Neuronal stem cell (in vitro differentiated cells): ENCODE measurements at regions not wholly inside any gene's neighbourhood (a gene's known extent, or its start where the extent isn't known, plus 50 kb on each side); places are given as distances from the start of the nearest gene placed in this dataset.

Experiments used
- DNase-seq: peaks from one replicate; pipeline ENCODE4 v3.0.0-alpha.2; 2013; ENCODE audit warnings: low spot score
- H2AFZ ChIP-seq: one replicate; pipeline ENCODE4 v1.6.1; 2013; ENCODE audit warnings: mild to moderate bottlenecking, low read length, inconsistent platforms
- H2AK5ac ChIP-seq: 2 replicates; pipeline ENCODE4 v1.6.1; 2013; ENCODE audit warnings: low read depth, mild to moderate bottlenecking, inconsistent platforms, low read length, moderate library complexity, mixed read lengths
- H2BK120ac ChIP-seq: 2 replicates; pipeline ENCODE4 v1.6.1; 2013; ENCODE audit warnings: low read depth, mild to moderate bottlenecking, inconsistent platforms, low read length, moderate library complexity, mixed read lengths
- H2BK12ac ChIP-seq: one replicate; pipeline ENCODE4 v1.6.1; 2013; ENCODE audit warnings: low read length, inconsistent platforms
- H2BK15ac ChIP-seq: 2 replicates; pipeline ENCODE4 v1.6.1; 2013; ENCODE audit warnings: mild to moderate bottlenecking, low read length, inconsistent platforms, mixed read lengths
- H2BK5ac ChIP-seq: one replicate; pipeline ENCODE4 v1.6.1; 2013; ENCODE audit warnings: inconsistent platforms, mild to moderate bottlenecking, low read length, moderate library complexity
- H3K14ac ChIP-seq: one replicate; pipeline ENCODE4 v1.6.1; 2013; ENCODE audit warnings: low read length, inconsistent platforms
- H3K18ac ChIP-seq: 2 replicates; pipeline ENCODE4 v1.6.1; 2013; ENCODE audit warnings: low read length, inconsistent platforms
- H3K23ac ChIP-seq: 2 replicates; pipeline ENCODE4 v1.6.1; 2013; ENCODE audit warnings: low read depth, mild to moderate bottlenecking, mixed read lengths, low read length, inconsistent platforms; ENCODE audit not compliant: poor library complexity
- H3K27ac ChIP-seq: replicated peaks from 3 replicates; pipeline ENCODE4 v1.5.1; 2013; ENCODE audit warnings: low read length, inconsistent platforms
- H3K27me3 ChIP-seq, 3 experiments: 2 replicates each; pipeline ENCODE4 v1.6.1; 2013; ENCODE audit warnings: low read length in 3 of 3, mild to moderate bottlenecking in 2 of 3, inconsistent platforms in 1 of 3, low read depth in 1 of 3, mixed read lengths in 1 of 3, moderate library complexity in 1 of 3; ENCODE audit not compliant: control insufficient read depth in 3 of 3, insufficient read depth in 3 of 3
- H3K36me3 ChIP-seq, 2 donors: replicated peaks in 1 of 2; 2 replicates each; pipeline ENCODE4 v1.6.1; 2013; ENCODE audit warnings: low read length in 2 of 2; ENCODE audit not compliant: control insufficient read depth in 2 of 2, insufficient read depth in 2 of 2
- H3K4ac ChIP-seq: 2 replicates; pipeline ENCODE4 v1.6.1; 2013; ENCODE audit warnings: inconsistent platforms, mild to moderate bottlenecking, low read length, moderate library complexity
- H3K4me1 ChIP-seq, 2 donors: 1 replicate in 1 of 2; 2 replicates in 1 of 2; pipeline ENCODE4 v1.6.1; 2013; ENCODE audit warnings: low read length in 2 of 2, low read depth in 1 of 2; ENCODE audit not compliant: control insufficient read depth in 2 of 2, insufficient read depth in 1 of 2
- H3K4me2 ChIP-seq: one replicate; pipeline ENCODE4 v1.6.1; 2013; ENCODE audit warnings: mild to moderate bottlenecking, low read length, inconsistent platforms; ENCODE audit not compliant: insufficient read depth, poor library complexity, severe bottlenecking
- H3K4me3 ChIP-seq, 2 donors: 2 replicates each; pipeline ENCODE4 v1.5.1; 2013; ENCODE audit warnings: low read length in 2 of 2, mild to moderate bottlenecking in 2 of 2, inconsistent platforms in 1 of 2, moderate library complexity in 1 of 2
- H3K79me1 ChIP-seq: one replicate; pipeline ENCODE4 v1.6.1; 2013; ENCODE audit warnings: low read depth, mild to moderate bottlenecking, inconsistent platforms, low read length, moderate library complexity
- H3K9ac ChIP-seq: one replicate; pipeline ENCODE4 v1.6.1; 2013; ENCODE audit warnings: mild to moderate bottlenecking, low read depth, low read length, inconsistent platforms; ENCODE audit not compliant: poor library complexity
- H3K9me3 ChIP-seq, 2 donors: replicated peaks in 1 of 2; 2 replicates each; pipeline versions ENCODE3 to v1.6.1; 2013; ENCODE audit warnings: low read length in 2 of 2, mild to moderate bottlenecking in 2 of 2, inconsistent platforms in 1 of 2, low read depth in 1 of 2, mixed read lengths in 1 of 2, moderate library complexity in 1 of 2; ENCODE audit not compliant: control insufficient read depth in 2 of 2, insufficient read depth in 1 of 2
- H4K8ac ChIP-seq: one replicate; pipeline ENCODE4 v1.6.1; 2013; ENCODE audit warnings: low read depth, mild to moderate bottlenecking, inconsistent platforms, low read length, moderate library complexity
- H4K91ac ChIP-seq: one replicate; pipeline ENCODE4 v1.6.1; 2013; ENCODE audit warnings: low read length, low read depth, mild to moderate bottlenecking, inconsistent platforms; ENCODE audit not compliant: poor library complexity
- WGBS, 2 donors: extraction: QIAGEN DNeasy Blood & Tissue Kit; methylation state at CpG; one replicate each; pipeline ENCODE4 v1.1.7; 2013; ENCODE audit warnings: missing lambda C conversion rate in 2 of 2, mixed read lengths in 1 of 2; ENCODE audit not compliant: insufficient read length in 2 of 2, insufficient replicate concordance in 1 of 2; ENCODE audit errors: extremely low coverage in 2 of 2; 5-methylcytosine and 5-hydroxymethylcytosine counted together

GRCh38 chr2:119085613-119086012 is 72.9 kb downstream of the C1QL2 start:
- H2AK5ac ChIP-seq = no peak overlapping the region
- no peaks in the 10 kb centered on the region for H3K79me1 ChIP-seq
- no peak overlapping the region for H3K4me3 ChIP-seq
- H4K91ac ChIP-seq = no peak overlapping the region
- H3K4ac ChIP-seq = no peak overlapping the region
- no peaks in the 10 kb centered on the region for H3K36me3 ChIP-seq
- H3K4me2 ChIP-seq = no peak overlapping the region
- no peak for DNase-seq
- H3K4me1 ChIP-seq = peaks cover 0 to 2% of the 10 kb centered on the region in 2 donors
- no peak overlapping the region for H2BK15ac ChIP-seq
- H4K8ac ChIP-seq = no peak overlapping the region
- no peak overlapping the region for H3K18ac ChIP-seq
- peaks cover 0 to 2% of the 10 kb centered on the region in 2 donors for H3K9me3 ChIP-seq
- H3K9ac ChIP-seq = no peak overlapping the region
- no peak overlapping the region for H3K27ac ChIP-seq
- H3K27me3 ChIP-seq = no peaks in the 10 kb centered on the region
- H3K23ac ChIP-seq = no peak overlapping the region
- H2BK5ac ChIP-seq = no peak overlapping the region
- no CpG with 5 or more reads among the region's 6 CpGs for WGBS, 2 donors
- no peak overlapping the region for H2BK12ac ChIP-seq
- no peak overlapping the region for H2AFZ ChIP-seq
- no peak overlapping the region for H2BK120ac ChIP-seq
- H3K14ac ChIP-seq = no peak overlapping the region

DNA sequence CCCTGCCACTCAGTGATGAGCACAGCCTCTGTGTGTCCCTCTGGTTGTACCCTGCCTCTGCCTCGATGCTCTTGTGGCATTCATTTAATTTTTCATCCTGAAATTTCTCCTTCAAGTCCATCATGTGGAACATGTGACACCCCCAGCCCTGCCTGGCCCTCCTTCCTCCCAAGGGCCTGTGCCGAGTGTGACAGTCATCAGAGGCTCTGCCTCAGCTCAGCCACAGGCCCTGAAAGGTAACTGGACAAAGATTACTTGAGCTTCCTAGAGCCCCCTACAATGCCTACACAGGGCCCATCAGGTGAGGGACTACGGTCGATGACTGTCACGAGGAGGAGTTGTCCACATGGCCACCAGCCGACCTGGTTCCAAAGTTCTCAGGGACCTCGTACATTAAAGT is 75.1 kb downstream of the C1QL2 start:
- no peak overlapping the region for H3K4me2 ChIP-seq
- no peak overlapping the region for H3K4ac ChIP-seq
- H2BK15ac ChIP-seq = no peak overlapping the region
- no CpG with 5 or more reads among the region's 7 CpGs for WGBS, 2 donors
- H3K36me3 ChIP-seq = no peaks in the 10 kb centered on the region
- H2BK120ac ChIP-seq = no peak overlapping the region
- H4K8ac ChIP-seq = no peak overlapping the region
- no peak overlapping the region for H4K91ac ChIP-seq
- no peak overlapping the region for H3K14ac ChIP-seq
- H2AK5ac ChIP-seq = no peak overlapping the region
- H3K4me3 ChIP-seq = no peak overlapping the region
- no peak overlapping the region for H2BK12ac ChIP-seq
- no peak overlapping the region for H2AFZ ChIP-seq
- H3K9ac ChIP-seq = no peak overlapping the region
- H3K4me1 ChIP-seq = peaks cover 0 to 4% of the 10 kb centered on the region in 2 donors
- DNase-seq = no peak
- peaks cover 0 to 2% of the 10 kb centered on the region in 2 donors for H3K9me3 ChIP-seq
- no peak overlapping the region for H3K27ac ChIP-seq
- no peak overlapping the region for H2BK5ac ChIP-seq
- no peak overlapping the region for H3K23ac ChIP-seq
- H3K18ac ChIP-seq = no peak overlapping the region
- no peaks in the 10 kb centered on the region for H3K27me3 ChIP-seq
- H3K79me1 ChIP-seq = no peaks in the 10 kb centered on the region

DNA sequence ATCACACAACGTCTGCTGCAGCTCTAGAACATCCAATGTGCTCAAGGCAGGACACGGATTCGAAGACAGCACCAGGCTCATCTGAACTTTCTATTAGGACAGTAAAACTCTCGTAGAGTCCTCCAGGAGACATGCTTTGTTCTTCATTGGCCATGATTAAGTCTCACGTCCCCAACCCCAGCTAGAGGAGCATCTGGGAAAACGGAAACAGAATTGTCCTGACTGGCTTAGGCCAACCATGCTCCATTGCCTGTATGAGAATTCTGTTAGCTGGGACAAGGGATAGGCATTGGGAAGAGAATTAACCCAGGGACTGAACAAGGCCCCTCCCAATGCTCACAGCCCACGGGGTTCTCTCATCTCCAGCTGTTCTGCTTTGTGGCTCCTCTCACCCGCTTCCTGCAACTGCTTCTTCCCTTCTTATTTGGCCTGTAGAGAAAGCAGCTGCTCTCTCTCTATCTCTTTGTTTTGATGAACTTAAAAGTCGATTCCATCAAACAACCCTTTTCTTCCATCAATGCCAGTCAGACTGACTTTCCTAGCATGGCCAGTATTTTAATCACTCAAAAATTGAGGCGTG is 75.6 kb downstream of the C1QL2 start:
- no peak overlapping the region for H2BK120ac ChIP-seq
- no peak overlapping the region for H3K4me2 ChIP-seq
- no peaks in the 10 kb centered on the region for H3K79me1 ChIP-seq
- no peak overlapping the region for H2AK5ac ChIP-seq
- no peak overlapping the region for H3K23ac ChIP-seq
- H3K18ac ChIP-seq = no peak overlapping the region
- peaks cover 0 to 4% of the 10 kb centered on the region in 2 donors for H3K4me1 ChIP-seq
- H2AFZ ChIP-seq = no peak overlapping the region
- no peak overlapping the region for H2BK12ac ChIP-seq
- no peak overlapping the region for H3K14ac ChIP-seq
- no peak overlapping the region for H4K8ac ChIP-seq
- no peaks in the 10 kb centered on the region for H3K36me3 ChIP-seq
- no peak overlapping the region for H2BK15ac ChIP-seq
- no peak overlapping the region for H4K91ac ChIP-seq
- H3K9me3 ChIP-seq = peaks cover 0 to 2% of the 10 kb centered on the region in 2 donors
- no CpG with 5 or more reads among the region's 10 CpGs for WGBS, 2 donors
- no peak overlapping the region for H3K4ac ChIP-seq
- H2BK5ac ChIP-seq = no peak overlapping the region
- H3K9ac ChIP-seq = no peak overlapping the region
- DNase-seq = no peak
- no peak overlapping the region for H3K4me3 ChIP-seq
- no peak overlapping the region for H3K27ac ChIP-seq
- no peaks in the 10 kb centered on the region for H3K27me3 ChIP-seq

DNA sequence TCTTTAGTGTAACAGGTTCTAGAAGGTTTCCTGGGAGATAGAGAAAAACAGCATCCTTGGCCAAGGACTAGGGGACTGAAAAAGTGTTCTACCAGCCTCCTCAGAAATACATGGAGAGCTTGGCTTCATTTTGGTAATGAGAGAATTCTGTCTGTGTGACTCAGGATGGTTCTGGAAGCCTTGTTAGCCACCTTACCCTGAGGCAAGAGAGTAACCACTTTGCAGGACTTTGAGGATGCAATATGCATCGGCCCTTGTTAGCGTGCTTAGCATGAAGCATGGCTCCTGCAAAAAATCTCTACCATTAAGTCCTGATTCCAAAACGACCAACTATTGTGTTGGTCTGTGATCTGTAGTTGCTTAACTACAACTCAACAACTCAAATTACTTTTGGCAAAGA is 79.8 kb downstream of the C1QL2 start:
- H3K9me3 ChIP-seq = peaks cover 0 to 2% of the 10 kb centered on the region in 2 donors
- no peak overlapping the region for H3K18ac ChIP-seq
- no peak overlapping the region for H4K8ac ChIP-seq
- H3K79me1 ChIP-seq = no peaks in the 10 kb centered on the region
- H3K9ac ChIP-seq = no peak overlapping the region
- H2BK120ac ChIP-seq = no peak overlapping the region
- no peak overlapping the region for H3K4ac ChIP-seq
- H2BK15ac ChIP-seq = no peak overlapping the region
- H2BK5ac ChIP-seq = no peak overlapping the region
- peaks cover 0 to 3% of the 10 kb centered on the region in 2 donors for H3K4me1 ChIP-seq
- H3K27me3 ChIP-seq = peaks cover 0 to 2% (median 0%) of the 10 kb centered on the region in 3 experiments
- no peak overlapping the region for H4K91ac ChIP-seq
- H2AFZ ChIP-seq = no peak overlapping the region
- no peaks in the 10 kb centered on the region for H3K36me3 ChIP-seq
- H3K4me3 ChIP-seq = no peak overlapping the region
- no CpG with 5 or more reads among the region's 3 CpGs for WGBS, 2 donors
- H2AK5ac ChIP-seq = no peak overlapping the region
- H2BK12ac ChIP-seq = no peak overlapping the region
- H3K23ac ChIP-seq = no peak overlapping the region
- no peak overlapping the region for H3K14ac ChIP-seq
- DNase-seq = no peak
- no peak overlapping the region for H3K27ac ChIP-seq
- H3K4me2 ChIP-seq = no peak overlapping the region
